GM18511 (cell line): ENCODE measurements at regions not wholly inside any gene's neighbourhood (a gene's known extent, or its start where the extent isn't known, plus 50 kb on each side); places are given as distances from the start of the nearest gene placed in this dataset.
"Not testable (repeated sequence)": the region's sequence is repeated elsewhere in the genome, so short reads cannot be mapped to it uniquely, and the experiment has no call there.

Experiments
- ATAC-seq: cut with Tn5 transposase; IDR thresholded peaks from one replicate; pipeline ENCODE4 v1.9.1; 2021; ENCODE audit warnings: mild to moderate bottlenecking, moderate library complexity; ENCODE audit not compliant: unreplicated experiment

DNA sequence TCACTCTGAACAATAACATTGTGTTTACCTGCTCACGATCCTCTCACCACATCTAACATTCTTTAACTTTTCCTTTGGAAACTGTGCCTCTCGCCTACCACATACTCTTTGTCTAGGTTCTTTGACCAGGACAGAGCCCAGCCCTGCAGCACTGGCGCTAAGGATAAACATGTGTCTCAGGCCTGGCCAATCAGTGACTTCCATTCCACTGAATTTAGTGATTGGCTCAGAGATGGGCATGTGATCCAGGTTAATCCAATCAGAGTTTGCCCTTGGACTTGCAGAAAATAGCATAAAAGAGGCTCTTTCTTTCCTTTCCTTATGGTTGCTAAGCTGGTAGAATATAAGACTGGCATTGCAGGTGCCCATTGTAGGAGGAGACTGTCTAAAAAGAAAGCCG, 605.7 kb downstream of the MATN1 start:
- ATAC-seq: no peak

DNA sequence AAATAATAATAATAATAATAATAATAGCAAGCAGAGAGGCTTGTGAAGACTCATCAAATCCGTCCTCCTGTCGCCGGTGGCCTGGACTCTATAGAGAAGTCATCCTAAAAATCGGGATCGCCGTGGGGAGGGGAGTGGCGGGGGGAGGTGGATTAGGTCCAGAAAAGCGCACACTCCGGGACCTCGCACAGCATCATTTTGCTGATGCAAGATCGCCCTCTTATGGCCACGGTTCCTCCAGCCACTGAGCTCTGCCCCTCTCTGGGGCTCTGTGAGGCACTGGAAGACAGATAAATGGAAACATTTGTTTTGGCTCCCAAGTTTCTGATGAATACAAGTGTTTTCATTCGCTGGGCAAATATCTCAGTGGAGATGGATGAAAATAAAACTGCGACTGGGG, 612.0 kb downstream of the MATN1 start:
- no peak for ATAC-seq

DNA sequence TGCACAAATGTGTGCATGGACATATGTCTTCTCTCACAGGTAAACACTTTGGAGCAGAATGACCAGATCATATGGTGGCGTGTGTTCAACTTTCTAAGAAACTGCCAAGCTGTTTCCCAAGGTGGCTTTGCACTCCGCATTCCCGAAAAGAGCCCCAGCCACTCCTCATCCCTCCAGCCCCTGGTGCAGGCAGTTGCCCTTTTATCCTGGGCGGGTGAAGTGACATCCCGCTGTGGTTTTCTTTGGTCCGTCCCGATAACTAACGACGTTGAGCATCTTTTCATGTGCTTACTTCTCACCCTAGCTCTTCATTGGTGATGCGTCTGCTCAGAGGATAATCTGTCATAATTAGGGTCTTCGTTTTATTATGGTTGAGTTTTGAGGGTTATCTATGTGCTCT, 612.5 kb downstream of the MATN1 start:
- ATAC-seq: no peak

DNA sequence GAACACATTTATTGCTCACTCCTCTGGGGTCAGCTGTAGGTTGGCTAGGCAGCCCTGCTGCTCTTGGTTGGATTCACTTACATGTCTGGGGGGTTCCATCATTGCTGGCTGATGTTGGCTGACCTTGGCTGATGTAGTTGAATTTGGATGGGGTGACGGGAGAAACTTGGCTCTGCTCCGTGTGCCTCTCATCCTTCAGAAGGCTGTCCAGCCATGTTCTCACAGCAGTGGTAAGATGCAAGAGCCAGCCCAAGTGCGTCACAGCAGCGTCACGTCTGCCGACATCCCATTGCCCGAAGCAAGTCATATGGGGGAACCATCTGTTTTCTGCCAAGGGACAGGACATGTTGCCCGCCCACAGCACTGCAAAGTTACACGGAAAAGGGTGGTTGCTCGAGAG, 613.5 kb downstream of the MATN1 start:
- no peak for ATAC-seq

DNA sequence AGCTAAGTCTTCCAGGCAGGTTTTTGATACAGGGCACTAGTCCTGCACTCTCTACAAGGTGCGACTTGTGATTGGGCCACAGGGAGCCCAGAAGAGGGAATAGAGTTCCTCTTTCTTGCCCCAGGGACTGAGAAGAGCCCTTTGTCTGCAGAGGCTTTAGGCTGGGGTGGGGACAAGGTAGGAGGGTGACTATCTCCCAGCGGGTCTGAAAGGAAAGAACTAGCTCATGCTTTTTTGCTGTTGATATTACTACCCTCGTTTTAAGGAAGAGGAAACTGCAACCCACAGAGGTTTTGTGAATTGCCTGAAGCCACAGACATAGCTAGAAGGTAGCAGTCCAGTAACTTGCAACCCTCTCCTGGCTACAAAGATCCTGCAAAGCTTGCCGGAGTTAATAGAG, 615.2 kb downstream of the MATN1 start:
- ATAC-seq: no peak

- ATAC-seq: no peak
Measured at GRCh38 chr1:30106125-30106524, 617.3 kb downstream of the MATN1 start.

GRCh38 chr1:30104551-30104950, 618.8 kb downstream of the MATN1 start:
- no peak for ATAC-seq

GRCh38 chr1:30103708-30104411, 619.5 kb downstream of the MATN1 start:
- ATAC-seq: no peak

DNA sequence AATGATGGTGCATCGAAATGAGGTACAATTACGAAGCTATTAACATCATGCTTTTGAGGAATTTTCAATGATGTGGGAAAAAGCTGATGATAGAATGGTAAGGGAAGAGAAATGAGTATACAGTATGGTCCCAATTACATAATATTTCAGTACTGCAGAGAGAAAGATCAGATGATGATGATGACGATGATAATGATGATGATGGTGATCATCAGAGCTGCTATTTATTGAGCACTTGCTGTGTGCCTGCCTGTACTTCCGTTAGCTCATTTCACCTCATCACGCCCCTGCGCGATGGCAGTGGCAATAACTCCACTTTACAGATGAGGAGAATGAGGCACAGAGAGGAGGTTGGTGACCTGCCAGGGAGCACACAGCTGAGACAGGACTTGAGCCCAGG, 620.8 kb downstream of the MATN1 start:
- ATAC-seq: no peak

DNA sequence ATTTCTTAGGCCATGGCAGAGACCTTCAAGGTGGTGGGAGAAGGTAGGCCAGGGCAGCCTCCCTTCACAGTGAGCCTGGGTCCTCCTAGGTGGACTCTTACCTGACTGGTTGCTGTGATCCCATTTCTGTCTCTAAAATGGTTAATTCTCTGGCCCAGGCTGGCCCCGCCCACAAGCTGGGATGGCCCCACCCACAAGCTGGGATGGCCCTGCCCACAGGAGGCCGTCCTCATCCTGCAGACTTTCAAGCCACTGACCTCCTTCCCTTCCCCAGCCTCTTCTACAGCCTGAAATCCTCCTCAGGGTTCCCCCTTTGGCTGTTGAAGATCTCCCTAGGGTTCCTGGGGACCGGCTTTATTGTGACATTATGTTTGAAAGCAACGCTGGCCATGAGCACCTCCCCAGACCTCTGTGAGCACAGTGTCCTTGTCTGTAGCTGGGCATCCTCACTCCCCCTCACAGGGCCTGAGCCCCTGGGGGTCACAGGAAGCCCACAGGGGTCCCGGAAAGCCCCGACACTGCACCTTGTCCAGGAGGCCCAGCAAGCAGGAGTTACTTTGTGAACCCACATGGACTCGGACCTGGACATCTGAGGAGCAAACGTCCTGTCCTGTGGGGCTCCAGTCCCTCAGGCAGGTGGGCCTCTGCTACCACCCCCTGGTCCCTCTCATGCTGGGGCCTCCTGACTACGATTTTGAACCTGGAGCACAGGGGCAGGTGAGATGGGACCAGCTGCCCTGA, 621.7 kb downstream of the MATN1 start:
- no peak for ATAC-seq

DNA sequence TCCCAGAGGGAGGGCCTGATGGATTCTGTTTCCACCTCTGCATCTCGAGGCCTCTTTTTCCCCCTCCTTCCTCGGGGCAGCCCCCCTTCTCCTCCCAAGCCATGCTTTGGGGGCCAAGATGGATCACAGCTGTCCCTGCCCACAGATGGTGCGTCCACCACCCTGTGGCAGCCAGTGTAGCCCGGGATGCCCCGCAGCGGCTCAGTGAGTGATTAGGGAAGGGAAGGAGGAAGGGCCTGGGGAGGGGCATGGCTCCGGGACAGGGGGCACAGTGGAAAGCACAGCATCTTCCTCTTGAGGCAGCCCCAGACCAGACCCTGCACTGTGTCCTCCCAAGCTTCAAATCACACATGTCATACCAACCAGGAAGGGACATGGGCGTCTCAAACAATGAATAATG, 622.4 kb downstream of the MATN1 start:
- ATAC-seq: no peak

DNA sequence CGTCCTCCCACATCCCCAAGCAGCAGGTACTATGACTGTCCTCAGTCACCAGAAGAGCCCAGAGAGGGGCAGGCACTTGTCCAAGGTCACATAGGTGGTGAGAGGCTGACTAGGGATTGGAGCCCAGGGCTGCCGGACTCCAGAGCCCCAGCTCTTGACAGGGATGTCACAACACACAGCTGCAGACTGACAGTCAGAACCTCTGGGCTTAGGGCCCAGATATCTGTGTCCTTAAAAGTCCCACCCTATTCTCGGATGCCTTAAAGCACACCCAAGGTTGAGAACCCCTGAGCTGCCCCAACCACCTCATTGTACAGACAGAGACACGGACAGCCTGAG, 622.9 kb downstream of the MATN1 start:
- no peak for ATAC-seq

GRCh38 chr1:30099587-30100523, 623.5 kb downstream of the MATN1 start:
- no peak for ATAC-seq

GRCh38 chr1:30097851-30098250, 625.5 kb downstream of the MATN1 start:
- not testable (repeated sequence) for ATAC-seq

DNA sequence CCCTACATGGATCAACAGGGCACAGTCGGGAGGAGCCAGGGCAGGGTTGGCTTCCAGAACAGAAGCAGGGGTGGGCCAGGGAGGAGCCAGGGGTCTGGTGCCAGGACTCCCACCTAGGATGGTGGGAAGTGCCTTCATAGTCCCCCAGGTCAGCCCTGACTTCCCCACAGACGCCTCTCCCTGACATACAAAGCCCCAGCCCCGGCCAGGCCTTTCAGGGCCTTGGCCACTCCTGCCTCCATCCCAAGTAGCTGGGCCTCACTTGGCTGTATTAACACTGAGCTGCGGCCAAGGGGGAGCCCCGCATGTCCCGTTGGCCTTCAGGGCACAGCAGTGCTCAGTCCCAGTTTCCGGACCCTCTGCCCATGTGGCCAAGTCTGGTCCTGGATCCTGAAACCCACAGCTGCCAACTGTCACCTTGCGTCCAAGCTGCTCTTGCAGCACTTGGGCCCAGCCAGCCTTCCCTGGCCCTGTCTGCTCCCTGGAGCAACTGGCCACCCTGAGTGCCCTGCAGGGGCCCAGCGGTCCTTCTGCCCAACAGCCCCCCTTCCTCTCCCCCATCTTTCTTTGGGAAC, 627.8 kb downstream of the MATN1 start:
- no peak for ATAC-seq

- ATAC-seq: no peak
Measured at GRCh38 chr1:30095051-30095450, 628.3 kb downstream of the MATN1 start.

DNA sequence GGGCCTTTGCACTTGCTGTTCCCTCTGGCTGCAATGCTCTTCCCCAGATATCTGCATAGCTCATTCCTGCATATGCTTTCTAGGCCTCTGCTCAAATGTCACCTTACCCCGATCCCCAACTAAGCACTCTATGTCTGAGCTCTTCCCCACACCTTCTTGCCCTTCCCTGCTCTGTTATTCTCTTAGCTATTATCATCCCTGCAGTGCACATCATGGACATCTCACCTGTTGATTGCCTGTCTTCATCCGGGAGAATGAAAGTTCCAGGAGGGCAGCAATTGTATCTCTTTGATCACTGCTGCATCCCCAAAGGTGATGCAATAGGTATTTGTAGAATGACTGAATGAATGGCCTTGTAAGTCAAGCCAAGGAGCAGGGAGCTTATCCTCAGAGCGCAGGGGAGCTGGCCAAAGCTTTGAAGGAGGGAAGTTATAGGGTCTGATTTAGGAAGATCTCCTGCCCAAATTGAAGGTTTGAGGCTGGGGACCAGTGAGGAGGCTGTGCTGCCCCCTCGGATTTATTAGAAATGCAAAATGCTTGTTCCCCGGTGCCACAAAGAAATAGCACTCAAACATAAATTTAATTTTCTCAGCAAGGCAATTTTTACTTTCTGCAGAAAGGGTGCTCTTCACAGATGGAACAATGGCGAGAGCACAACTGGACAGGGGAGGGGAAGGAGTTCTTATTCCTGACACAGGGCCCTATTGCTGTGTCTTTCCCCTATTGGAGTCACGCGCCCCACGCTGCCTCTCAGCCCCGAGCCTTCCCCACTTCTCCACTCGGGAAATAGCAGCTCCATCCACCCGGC, 631.1 kb downstream of the MATN1 start:
- no peak for ATAC-seq

GRCh38 chr1:30090162-30090820, 633.1 kb downstream of the MATN1 start:
- ATAC-seq: no peak

DNA sequence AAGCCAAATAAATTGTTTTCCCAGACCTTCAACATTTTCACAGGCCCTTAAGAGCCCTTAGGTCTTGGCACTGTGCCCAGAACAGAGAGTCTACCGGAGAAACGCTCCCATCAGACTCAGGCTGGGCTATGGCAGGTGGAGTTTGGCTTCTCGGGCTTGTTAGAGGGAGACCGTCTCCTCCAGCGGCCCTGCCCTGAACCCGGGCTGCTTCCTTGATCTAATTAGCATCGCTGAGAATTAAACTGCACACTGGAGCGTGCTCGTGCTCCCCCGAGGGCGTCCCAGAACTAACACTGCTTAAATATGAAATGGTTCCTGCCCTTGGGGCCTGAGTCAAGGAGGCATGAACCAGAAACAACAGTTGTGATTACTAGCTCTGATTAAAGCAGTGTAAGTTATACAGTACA, 634.4 kb downstream of the MATN1 start:
- ATAC-seq: no peak

GRCh38 chr1:30088594-30088993, 634.8 kb downstream of the MATN1 start:
- no peak for ATAC-seq
